GM18508 (cell line): ENCODE measurements at regions not wholly inside any gene's neighbourhood (a gene's known extent, or its start where the extent isn't known, plus 50 kb on each side); places are given as distances from the start of the nearest gene placed in this dataset.
A peak's percentile ranks its signal among the peaks of the same experiment; 100 is the strongest.
"Not testable (repeated sequence)": the region's sequence is repeated elsewhere in the genome, so short reads cannot be mapped to it uniquely, and the experiment has no call there.

Experiments
- ATAC-seq: cut with Tn5 transposase; IDR thresholded peaks from one replicate; pipeline ENCODE4 v1.9.1; 2021; ENCODE audit warnings: moderate number of reproducible peaks; ENCODE audit not compliant: insufficient read depth, unreplicated experiment

DNA sequence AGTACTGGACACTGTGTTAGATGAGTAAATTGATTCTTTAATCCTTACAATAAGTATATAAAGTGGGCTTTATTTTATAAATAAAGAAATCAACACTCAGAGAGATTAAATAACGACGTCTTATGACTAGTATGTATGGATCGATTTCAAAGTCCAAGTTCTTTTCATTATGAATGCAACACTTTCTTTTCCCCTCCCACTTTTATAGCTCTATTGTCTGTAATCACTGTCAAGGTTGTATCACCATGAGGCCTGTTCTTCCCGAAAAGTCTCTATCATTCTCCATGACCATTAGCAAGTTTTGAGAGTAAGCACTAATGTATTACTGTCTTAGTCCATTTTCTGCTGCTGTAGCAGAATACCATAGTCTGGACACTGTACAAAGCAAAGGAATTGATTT, 228.4 kb downstream of the TLR4 start:
- no peak for ATAC-seq

DNA sequence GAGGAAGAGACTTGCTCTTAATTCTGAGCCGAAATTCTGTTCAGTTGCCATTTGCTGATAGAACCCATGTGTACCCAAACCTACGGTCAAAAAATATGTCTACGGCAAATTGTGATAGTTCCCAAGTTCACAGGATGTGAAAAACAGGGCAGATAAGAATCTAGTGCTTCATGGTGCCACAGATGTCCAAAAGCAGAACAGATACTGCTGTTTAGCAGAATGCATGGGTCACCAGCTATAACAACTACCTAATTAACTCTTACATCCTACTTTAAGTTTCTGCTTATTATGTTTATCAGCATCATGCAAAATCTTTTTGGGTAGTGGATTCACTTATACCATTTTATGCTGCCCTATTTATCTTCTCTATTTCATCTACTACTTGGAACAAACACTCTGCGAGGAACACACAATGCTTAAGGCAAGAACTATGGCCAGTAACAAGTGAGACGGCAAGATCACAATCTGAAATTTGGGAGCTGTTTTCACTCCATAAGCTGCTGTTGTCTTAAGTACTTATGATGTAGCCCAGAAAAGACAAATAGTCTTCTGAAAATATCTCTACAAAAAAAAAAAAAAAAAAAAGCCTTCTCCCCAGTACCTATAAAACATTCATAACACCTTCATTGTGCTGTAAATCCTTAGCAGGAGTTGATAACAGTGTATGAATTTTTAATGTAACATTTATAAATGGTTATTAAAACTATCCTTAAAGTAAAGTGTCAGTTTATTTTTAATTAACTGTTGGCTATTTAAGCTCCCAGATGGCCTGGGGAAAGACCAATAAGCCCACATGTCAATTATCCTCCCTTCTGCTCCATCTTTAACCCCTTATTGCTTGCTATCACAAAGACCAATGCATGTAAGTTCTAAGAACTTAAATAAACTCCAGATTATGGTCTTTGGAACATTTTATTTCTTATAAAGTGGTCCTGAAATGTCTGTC, 232.3 kb downstream of the TLR4 start:
- ATAC-seq, result peak; percentile 99

DNA sequence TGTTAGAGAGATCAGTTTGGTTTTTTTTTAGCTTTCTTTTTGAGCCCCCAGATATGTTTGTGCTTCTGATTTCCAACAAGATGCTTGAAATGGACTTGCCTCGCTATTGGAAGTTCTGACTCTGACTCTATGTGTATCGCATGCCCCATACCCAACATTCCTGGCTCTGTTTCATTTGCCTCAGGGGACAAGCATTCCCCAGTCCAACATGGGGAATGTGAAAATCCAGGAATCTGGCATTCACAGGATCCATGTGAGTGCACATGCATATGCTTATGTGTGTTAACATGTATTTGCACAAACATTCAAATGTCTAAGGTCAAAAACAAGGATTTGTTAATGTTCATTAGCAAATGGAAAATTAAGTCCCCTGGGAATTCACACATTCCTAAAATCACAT, 233.9 kb downstream of the TLR4 start:
- ATAC-seq, result no peak

DNA sequence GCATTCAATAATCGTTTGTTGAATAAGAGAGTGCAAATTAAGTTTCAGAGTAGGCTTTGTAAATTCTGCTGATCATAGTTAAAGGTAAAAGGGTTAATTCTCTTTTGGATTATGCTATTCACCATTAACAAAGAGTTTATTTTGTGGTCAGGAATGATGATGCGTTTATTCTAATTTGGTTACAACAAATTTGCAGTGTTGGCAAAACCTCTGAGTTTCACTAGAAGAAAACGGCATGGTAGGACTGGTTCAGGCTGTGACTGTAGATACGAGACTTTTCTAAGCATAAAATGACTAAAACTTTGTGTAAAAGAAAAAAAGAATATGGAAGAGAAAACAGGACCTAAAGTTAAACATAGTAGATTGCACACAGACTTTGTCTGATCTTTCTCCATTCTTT, 234.7 kb downstream of the TLR4 start:
- no peak for ATAC-seq

DNA sequence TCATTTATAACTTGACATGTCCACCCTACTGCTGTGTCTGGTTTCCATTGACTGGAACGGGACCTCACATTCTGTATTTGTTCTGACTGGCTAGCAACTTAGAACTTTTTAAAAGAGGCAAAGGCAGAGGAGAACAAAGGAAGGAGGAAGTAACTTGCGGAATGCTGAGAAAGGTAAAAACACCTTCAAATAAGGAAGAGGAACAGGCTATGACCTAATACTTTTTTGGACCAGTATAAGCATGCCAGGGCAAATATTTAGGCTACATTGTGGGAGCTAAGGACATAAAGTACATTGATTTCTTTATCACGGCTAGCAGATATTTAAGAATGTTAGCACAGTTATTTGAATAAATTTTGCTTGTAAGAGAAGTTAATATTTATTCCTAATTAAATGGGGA, 240.5 kb downstream of the TLR4 start:
- ATAC-seq, result not testable (repeated sequence)

DNA sequence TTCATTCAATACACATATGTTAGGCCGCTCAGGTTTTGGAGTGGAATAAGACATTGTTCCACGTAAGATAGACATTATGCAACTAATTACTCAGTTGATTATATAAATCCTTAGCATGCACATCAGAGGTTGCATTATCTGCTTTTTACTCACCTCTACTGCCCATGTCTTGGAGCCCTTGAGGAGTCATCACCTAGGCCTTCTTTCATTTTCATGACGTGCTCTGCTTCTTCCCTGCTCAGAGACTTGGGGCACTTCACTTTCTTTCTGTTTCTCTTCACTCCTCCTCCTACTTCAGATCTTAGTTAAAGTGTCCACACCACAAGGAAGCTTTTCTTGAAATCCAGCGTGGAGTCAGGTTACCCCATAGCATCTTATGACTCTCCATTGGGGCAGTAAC, 241.1 kb downstream of the TLR4 start:
- no peak for ATAC-seq

DNA sequence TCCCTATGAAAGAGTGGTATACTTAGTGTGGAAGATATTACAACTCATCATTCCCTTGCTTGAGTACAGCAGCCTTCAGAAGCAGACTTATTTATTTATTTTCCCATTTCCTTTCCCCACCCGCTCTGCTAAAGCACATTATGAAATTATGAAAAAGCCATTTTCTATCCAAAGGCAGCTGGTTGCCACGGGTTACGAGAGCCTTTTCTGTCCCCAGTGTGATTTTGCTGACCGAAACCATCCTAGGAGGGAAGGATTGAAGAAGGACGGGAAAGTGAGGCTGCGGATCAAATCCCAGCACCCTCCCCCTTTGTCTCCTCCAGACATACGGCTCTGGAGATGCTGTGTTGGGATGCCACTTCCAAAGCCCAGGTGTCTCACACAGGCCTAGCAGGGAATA, 246.9 kb downstream of the TLR4 start:
- no peak for ATAC-seq

DNA sequence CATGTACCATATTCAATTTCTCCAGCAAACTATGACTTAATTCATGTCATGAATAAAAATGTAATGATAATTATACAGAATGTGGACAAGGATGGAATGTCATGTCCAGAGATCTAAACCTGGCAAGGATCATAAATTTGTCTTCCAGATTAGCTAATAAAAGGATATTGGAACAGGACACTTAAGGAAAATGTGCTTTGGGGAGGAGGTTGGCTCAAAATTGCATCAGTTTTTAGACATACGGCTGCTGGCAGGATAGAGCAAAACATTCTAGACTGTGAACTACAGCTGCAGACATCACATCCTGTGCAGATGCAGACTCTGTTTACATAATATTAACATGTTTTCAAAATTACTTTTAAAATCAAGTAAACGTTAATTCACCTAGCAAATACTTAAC, 248.4 kb downstream of the TLR4 start:
- ATAC-seq, result no peak

DNA sequence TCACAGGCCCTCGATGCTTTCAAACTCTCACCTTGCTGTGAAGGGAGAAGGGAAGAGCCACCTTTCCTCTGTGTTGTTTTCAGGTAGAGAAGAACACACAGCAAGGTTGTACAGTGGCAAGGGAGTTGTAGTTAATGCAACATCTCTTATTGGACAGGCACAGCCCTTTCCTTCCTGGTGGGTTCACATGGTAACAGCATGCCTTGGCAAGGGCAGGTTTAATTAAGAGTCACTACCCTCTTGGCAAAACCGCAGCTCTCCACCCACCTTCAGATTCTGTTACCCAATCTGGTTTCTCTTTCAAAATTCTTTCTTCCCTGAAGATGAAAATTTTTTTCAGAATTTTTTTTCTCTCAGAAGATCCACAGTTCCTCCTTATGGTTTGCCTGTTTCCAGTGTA, 253.1 kb downstream of the TLR4 start:
- ATAC-seq, result no peak

DNA sequence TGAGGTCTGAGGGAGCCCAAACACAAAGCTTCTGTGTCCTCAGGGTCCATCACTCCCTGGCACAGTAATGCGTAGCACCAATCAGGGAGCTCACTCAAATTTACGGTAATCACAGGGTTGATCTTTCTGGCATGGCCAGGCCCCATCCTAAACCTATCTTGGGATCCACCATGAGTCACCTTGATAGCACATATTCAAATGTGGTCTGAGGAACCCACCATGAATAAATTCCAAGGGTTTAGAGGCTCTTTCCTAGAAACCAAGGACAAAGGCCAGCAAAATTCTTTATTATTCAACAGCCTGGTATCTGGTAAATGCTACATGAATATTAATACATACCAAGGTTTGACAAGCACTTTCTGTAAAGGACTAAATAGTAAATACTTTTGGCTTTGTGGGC, 254.5 kb downstream of the TLR4 start:
- no peak for ATAC-seq

DNA sequence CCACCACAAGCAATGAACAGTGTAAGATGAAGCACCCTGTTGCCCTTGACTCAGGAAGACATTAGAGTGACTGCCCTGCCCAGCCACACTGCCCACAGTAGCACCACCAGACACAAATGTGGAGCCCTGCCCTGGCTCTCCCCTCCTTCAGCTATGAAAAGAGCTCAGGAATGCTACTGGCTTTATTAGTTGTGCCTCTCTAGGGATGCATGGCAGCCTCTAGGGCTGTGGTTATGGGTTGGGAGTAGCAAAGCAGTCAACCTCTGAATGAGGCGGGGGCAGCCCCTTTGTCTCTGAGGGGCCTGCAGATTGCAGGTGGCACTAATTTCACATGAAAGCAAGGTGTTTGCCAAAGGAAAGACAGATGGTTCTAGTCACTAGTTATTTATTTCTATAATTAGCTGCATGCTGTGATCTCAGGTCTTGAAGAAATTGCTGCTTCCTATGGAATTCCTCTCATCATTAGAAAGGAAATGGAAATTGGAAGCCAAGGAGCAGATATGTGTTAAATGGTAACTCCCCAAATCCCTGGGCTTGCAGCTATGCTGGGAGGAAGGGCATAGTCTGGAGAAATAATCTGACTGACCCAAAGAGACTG, 259.4 kb downstream of the TLR4 start:
- ATAC-seq, result no peak

DNA sequence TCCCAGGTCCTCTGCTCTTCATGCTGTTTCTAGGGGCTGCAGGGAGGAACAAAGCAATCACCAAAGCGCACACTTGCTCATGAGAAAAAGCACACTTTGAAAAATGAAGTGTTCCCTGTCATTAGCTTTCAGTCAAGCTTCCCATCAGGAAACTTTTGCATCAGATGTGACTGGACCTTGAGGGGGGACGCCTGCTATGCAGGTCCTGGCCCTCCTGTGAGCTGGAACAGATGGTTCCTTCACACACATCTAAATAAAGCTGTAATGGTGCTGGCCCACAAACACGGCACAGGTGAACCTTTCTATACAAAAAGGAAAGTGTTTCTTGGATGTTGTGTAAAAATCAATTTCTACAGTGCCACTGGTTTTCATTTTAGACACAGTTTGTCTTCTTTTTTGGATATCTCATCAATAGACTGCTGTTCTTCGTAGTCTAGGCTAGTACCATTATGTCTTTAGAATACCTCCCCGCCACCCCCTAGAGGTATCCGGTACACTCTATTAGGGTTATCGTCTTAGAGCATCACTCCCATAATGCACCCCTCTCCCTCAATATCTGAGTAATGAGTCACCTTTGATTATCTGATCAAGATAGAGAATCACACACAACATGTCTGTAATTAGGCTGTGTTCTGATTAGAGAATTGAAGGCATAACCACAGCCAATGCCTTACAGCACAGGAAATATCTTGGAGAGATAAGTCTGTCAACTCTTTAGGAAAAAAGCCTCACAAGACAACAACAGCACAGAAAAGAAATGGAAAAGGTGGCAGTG, 266.3 kb downstream of the TLR4 start:
- no peak for ATAC-seq

DNA sequence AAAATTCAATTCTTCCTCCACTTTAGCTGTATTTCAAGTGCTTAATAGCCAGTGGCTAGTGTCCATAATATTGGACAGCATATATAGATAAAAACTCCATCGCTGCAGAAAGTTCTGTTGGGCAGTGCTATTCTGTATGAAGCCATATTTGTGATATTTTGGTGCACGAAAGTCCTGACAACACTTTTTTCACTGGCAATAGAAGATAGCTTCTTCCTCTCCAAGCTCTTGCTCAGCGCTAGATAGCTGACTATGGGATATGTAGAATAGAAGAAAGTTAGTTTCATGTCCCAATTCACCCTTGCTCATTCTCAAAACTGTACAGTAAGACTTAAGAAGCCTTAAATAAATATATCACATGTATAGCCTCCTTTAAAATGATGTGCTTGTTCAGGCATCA, 269.9 kb downstream of the TLR4 start:
- no peak for ATAC-seq

DNA sequence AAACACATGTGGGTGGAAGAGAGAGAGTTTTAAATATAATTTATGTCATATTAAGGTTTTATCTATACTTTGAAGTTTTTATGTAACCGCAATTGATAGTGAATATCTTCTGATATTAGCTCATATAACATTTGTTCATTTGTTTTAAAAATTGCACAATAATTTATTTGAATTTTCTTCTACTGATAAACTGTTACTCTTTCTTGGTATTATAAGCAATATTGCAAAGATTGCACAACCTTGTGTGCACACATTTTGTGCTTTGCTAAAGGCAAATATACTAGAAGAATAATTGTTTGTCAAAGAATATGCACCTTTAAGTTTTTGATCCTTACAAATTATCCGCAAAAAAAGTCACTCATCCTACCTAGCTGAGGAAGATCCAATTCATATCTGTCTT, 275.7 kb downstream of the TLR4 start:
- no peak for ATAC-seq

DNA sequence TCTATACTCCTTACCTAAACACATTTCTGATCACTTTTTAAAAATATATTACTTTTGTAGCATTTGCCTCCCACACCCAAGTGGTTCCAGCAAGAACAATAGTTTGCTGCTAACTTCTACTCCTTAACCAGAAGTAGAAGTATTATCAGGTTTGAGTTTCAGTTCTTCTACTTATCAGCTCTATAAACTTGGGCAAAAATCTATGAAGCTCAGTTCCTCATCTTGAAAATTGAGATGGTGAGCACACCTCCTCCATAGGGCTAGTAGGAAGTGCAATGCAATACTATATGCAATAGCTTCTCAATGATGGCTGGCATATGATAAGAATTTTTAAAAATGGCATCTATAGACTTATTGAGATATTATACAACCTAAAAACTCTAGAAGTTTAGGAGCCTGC, 283.7 kb downstream of the TLR4 start:
- ATAC-seq, result no peak

DNA sequence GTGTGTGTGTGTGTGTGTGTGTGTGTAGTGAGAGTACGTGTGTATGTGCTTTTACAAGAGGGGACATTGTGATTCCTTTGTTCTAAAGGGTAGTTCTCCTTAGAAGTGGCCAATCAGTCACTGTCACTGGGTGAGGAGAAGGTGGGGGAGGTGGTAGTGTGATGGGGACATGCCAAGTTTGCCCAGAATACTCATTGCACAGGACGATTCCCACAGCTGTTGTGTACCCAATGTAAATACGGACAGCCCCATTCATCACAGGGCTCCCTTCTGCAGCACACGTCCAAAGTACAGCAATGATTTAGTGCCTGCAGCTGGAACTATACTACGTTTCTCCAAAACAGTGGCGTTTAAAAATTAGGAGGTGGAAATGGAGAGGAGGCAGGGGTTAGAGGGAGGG, 287.8 kb downstream of the TLR4 start:
- no peak for ATAC-seq

DNA sequence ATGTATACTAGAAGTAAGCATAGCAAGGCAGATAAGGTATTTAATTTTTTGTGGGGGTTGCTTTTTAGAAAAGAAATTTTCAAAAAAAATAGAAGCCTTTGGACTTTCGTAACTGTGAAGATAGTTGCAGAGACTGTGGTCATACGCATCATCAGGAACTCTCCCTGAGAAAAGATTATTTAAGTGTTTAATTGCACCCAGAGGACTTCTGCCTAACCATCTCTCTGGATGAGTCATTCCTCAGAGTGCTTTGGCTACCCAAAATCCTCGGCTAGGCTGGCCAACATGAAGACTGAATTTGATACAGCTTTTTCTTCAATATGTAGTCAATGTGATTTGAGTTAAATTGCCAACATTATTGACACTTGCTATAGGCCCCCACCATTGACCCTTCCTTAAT, 296.4 kb downstream of the TLR4 start:
- ATAC-seq, result no peak

DNA sequence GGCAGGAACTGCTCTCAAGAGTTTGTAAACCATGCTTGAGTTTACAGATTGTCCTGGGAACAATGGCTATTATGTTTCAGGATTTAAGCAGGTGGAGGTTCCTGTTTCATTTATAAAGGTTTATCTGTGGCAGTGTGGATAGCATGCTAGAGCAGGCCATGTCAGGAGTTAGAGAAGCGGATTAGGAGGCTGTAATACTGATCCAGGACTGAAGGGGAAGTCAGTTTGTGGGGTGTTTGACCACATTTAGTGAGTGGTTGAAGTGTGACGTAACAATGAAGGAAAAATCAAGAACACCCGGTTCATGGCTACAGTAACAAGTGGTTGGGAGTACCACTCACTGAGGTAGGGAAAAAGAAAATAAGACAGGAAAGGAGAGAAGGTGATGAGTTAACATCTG, 299.0 kb downstream of the TLR4 start:
- no peak for ATAC-seq

DNA sequence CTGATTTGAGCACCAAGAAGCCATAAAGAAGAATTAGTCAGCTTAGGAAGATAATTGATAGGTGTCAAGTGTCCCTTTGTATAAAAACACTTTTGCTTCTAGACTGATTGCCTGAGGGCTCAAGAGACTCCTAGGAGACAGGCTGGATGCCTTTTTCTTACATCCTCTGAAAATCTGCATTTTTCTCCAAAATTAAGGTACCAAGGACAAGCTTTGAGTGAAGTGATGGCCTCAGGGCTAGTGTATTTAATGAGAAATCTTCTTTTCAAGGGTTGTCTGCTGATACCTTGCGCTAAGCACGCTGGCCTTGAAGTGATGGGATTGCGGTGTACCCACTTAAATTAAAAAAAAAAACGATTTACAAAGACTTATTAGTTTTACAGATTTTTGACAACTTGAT, 304.0 kb downstream of the TLR4 start:
- no peak for ATAC-seq

DNA sequence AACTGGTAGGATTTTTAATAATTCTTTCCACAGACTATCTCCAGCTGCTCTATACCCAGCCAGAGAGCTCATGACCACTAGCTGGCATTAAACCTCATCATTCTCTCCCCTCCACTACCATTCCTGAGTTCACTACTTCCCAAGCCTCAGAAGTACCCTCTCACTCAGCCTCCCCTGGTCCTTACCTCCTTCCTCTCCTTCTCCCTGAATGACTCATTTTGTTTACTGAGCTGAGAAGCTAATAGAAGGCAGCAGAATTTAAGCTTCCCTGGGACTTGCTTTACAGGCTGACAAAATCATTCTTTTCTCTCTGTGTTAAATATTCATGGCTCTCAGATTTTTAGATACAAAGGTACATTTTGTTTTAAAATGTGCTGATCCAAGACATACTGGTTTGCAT, 305.4 kb downstream of the TLR4 start:
- no peak for ATAC-seq

DNA sequence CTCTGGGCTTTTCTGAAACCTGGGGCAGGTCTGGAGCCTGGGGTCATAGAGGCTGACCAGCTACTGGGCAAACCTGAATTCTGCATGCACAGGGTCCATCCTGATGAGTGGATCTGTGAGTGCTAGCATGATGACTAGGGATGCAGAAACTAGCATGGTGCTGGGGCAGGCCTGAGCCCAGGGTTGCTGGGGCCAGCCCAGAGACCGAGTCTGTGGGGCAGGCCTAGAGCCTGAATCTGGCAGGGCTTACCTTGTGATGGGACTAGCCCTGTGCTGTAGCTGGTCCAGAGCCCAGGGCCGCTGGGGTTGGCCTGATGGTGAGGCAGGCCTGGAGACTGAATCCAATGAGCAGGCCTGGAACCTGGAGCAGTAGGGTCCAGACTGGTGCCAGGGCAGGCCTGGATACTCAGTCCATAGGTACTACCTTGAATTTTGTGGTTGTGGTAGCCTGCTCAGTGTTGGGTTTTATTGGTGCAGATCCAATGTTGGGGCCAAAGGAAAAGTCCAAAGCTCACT, 313.5 kb downstream of the TLR4 start:
- ATAC-seq, result no peak
